Neural cell (in vitro differentiated cells): ENCODE measurements at regions not wholly inside any gene's neighbourhood (a gene's known extent, or its start where the extent isn't known, plus 50 kb on each side); places are given as distances from the start of the nearest gene placed in this dataset.

Experiments used
- CTCF ChIP-seq: fragments of 450-650 bp; IDR thresholded peaks from 2 replicates; pipeline ENCODE4 v1.5.1; 2014; ENCODE audit warnings: antibody characterized with exemption, mild to moderate bottlenecking, moderate library complexity; ENCODE audit not compliant: poor library complexity, severe bottlenecking
- EP300 ChIP-seq: fragments of 450-650 bp; conservative IDR thresholded peaks from 2 replicates; pipeline ENCODE4 v1.6.1; 2014; ENCODE audit warnings: antibody characterized with exemption, mild to moderate bottlenecking, moderate library complexity; ENCODE audit not compliant: poor library complexity, severe bottlenecking
- EZH2 ChIP-seq: fragments of 200-600, 300-800 bp; shearing (Covaris generic), sonication (generic); IDR thresholded peaks from 2 replicates; pipeline ENCODE4 v1.6.1; 2014; ENCODE audit warnings: antibody characterized with exemption, low read length, borderline replicate concordance, mild to moderate bottlenecking; ENCODE audit not compliant: insufficient read depth, poor library complexity, severe bottlenecking
- POLR2AphosphoS5 ChIP-seq: IDR thresholded peaks from 2 replicates; pipeline ENCODE4 v1.6.1; 2012
- RAD21 ChIP-seq: fragments of 450-650 bp; conservative IDR thresholded peaks from 2 replicates; pipeline ENCODE4 v1.6.1; 2014; ENCODE audit warnings: antibody characterized with exemption, mild to moderate bottlenecking, moderate library complexity
- TAF1 ChIP-seq: IDR thresholded peaks from 2 replicates; pipeline ENCODE4 v1.6.1; 2012; ENCODE audit warnings: low read depth

GRCh38 chr2:147030966-147031720 lies 813.7 kb upstream of the ACVR2A start:
- TF ChIP-seq CTCF (no peak), RAD21 (no peak), EP300 (no peak), TAF1 (no peak), POLR2AphosphoS5 (no peak), EZH2 (no peak)
